Amniotic stem cell (primary cell): ENCODE measurements at regions not wholly inside any gene's neighbourhood (a gene's known extent, or its start where the extent isn't known, plus 50 kb on each side); places are given as distances from the start of the nearest gene placed in this dataset.
"Not testable (repeated sequence)": the region's sequence is repeated elsewhere in the genome, so short reads cannot be mapped to it uniquely, and the experiment has no call there.

Source experiments
- DNase-seq: peaks from one replicate; lab custom pipeline; 2025; lab: John Stamatoyannopoulos, UW

DNA sequence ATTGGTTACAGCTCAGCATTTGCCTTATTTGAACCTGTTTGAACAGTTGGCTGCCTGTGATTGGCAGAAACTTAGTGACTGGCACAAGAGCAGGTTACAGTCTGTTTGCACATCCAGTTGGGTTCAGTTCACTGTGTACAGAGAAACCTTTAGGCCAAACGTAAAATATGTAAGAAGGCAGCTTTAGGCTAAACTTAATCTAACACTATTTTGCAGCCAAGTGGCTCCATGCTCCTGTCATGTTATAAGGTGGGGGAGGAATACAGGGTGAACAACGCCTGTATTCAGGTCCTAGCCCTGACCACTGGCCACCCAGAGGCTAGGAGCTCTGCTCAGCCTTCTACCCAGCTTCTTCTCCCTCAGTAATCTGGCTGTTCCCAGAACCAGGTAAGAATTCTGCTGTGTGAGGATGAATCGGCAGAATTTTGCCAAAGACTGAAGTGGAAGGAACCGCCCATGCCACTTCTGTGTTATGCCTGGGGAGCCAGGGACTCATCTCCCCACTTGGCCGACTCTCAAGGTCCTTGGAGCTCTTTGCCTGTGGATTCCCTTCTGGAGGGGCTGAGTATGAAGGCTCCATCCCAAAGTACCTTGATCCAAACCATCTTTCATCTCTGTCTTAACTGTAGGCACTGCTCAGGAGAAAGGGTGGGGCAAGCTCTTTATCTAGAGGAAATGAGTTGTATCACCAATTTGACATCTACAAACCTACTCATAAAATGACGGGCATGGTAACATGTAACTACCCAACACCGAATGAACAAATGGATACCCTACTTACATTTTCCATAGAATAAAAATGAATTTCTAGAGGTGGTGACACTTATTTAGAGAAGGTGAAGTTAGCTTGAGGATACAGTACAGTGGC is 164.4 kb upstream of the NAMPT start:
- DNase-seq, result no peak

DNA sequence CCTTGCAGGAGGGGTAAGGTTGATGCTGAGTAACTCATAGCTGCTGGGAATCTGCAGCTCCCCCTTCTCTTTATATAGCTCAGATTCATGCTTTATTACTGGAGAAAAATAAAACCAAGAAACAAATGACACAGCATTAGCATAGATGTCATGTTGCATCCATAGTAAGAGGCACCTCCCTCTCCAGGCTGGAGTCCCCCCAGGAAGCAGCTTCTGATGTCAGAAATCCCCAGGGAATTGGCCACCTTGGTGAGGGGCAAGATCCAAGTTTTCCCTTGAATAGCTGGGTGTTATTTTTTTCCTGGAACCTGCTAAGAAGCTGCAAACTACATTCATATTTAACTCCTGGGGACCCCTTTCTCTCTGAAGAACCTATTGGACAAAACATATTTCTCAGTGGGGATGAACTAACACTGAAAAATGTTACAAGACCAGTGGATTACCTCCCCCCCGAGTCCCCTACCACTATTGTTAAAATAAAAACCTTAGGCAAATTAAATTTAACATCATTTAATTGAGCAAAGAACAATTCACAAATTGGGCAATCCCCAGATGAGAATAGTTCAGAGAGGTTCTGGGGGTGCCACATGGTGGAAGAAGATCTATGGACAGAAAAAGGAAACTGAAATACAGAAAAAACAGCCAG is 163.7 kb upstream of the NAMPT start:
- no peak for DNase-seq

DNA sequence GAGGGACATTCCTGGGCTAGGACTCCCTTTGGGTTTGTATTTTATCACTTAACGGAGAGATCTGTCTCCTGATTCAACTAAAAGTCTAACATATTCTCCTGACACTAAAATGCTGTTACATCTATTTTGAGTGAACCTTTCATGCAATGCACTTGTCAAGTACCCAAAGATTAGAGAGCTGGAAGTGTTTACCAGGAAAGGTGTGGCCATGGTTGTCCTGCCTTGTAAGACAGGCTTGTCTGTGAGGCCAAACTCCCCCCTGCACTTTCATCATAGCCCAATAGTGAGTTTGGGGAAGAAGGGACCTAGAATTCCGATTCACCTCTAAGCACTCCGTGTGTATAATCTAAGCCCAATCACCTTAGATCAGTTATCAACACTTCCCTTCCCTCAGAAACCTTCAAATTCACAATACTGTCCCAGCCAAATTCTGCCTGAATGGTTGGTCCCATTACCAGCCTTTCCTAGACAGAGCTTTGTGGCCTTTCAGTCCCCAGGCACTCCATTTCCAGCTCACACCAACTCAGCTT is 162.6 kb upstream of the NAMPT start:
- DNase-seq, result no peak

GRCh38 chr7:106445366-106445765 is 160.6 kb upstream of the NAMPT start:
- not testable (repeated sequence) for DNase-seq

DNA sequence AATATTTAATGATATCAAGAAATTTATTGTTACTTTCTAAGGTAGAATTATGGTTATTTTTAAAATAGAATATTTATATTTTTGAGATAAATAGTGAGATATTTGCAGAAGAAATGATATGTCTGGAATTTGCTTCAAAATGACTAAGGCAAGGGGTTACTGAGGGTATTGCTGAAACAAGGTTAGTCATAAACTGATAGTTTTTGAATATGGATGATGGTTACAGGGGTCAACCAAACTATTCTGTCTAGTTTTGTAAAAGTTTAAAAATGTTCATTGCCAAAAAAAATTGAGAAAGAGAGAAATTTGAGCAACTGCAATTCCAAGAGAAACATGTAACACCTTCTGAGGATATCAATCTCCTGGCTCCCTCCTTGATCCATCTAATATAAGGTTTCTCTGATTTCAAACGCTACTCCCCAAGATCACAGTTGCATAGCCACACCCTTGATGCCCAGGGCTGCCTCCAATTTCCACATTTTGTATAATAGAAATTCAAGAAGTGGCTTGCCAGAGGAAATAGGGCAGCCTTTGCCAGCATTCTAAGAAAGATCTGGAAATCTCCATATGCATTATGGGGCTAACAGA is 159.4 kb upstream of the NAMPT start:
- DNase-seq, result no peak

DNA sequence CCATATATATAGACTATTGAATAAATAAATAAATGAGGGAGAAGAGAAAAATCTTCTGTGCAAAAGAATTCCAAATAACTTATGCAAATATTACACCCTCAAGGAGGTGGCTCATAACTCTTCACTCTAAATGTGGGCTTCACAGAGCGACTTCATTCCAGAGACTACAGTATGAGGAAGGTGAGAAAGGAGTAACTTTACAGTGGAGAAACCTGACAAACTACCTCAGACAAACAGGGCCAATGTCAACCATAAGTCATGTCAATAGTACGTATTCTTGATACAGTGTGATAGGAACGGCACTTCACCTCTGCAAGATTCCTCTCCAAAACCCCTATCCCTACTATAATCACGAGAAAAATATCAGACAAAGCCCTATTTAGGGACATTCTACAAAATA is 158.4 kb upstream of the NAMPT start:
- DNase-seq, result no peak

GRCh38 chr7:106442476-106442875 is 157.7 kb upstream of the NAMPT start:
- DNase-seq, result no peak

DNA sequence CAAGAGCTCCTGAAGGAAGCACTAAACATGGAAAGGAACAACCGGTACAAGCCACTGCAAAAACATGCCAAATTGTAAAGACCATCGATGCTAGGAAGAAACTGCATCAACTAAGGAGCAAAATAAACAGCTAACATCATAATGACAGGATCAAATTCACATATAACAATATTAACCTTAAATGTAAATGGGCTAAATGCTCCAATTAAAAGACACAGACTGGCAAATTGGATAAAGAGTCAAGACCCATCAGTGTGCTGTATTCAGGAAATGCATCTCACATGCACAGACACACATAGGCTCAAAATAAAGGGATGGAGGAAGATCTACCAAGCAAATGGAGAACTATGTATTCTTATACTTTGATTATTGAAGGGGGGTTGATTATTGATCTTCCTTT is 156.6 kb upstream of the NAMPT start:
- DNase-seq, result not testable (repeated sequence)

DNA sequence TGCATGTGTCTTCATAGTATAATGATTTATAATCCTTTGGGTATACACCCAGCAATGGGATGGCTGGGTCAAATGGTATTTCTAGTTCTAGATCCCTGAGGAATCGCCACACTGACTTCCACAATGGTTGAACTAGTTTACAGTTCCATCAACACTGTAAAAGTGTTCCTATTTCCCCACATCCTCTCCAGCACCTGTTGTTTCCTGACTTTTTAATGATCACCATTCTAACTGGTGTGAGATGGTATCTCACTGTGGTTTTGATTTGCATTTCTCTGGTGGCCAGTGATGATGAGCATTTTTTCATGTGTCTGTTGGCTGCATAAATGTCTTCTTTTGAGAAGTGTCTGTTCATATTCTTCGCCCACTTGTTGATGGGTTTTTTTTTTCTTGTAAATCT is 152.2 kb upstream of the NAMPT start:
- DNase-seq, result not testable (repeated sequence)

DNA sequence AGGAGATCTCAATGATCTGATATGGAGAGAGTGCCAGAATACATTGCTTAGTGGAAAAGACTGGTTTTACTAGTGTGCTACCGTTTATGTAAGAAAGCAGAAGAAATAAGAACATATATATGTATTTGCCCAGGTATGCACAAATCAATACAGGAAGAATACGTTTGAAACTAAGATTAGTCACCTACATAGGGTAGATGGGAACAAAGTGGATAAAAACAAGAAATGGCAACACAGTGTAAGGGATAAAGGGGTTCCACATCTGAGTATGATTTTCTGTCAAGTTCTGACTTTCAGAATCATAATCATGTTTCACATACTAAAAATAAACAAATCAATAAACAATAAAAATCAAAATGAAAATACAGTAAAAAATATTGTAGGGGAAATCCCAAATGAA is 148.6 kb upstream of the NAMPT start:
- no peak for DNase-seq

DNA sequence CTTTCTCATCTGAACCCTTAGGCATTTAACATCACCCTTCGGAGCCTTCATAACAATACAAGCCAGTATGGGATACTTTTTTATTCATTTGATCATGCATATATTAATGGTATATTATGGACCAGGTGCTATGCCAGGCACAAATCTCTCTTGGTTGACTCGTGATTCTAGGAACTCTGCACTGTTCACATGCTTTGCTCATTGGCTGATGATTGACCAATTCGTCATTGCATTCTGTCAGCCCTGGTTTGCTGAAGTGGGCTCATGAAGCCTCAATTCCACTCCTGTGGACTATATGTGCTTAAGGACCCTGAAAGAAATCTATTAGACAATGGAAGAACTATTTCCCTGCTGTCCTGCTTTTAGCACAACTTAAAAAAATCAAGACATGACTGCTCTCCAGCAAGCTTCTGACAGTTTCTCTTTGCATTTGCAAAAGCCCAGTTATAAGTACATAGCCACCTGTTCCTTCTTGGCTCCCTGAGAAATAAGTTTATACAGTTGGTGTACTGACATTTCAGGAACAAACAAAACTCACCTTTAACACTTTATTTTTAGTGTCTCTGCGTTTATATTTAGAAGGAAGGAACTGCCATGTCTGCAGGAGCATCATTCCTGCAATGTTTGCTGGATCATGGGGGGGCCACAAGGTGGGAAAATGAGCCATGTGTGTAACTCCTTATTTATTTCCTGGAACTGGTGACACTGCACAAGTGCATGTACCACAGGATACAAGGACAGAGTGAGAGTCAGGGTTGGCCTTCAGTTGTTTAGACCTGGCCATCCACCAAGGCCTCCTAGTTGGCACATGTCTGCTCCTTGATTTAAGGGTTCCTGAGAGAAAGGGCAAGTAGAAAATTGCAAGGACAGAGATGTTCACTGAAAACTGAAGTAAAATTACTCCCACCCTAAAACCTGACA is 146.0 kb upstream of the NAMPT start:
- no peak for DNase-seq

GRCh38 chr7:106430103-106430502 is 145.3 kb upstream of the NAMPT start:
- DNase-seq, result no peak

DNA sequence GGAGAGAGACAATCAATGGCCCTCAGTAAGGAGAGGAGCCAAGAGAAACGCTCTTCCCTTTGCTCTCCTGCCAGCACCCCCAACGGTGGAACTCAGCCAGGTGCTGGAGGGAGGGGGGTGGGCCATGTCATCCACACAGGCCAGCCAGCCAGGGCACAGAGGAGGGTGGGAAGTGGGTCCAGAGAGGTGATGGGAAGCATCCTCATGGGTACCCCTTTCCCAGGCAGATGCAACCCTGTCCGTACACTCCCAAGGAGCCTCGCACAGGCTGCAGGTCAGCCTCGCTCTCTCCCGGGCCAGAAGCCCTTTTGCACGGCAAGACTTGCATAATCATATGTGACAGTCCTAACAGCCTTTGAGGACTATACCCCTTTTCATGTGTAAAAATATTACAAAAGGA is 142.0 kb upstream of the NAMPT start:
- DNase-seq, result no peak

GRCh38 chr7:106425017-106425719 is 140.4 kb upstream of the NAMPT start:
- DNase-seq, result peak; percentile 71

GRCh38 chr7:106424476-106425016 is 139.8 kb upstream of the NAMPT start:
- no peak for DNase-seq

GRCh38 chr7:106423821-106424475 is 139.2 kb upstream of the NAMPT start:
- DNase-seq, result no peak

- DNase-seq, result no peak
Measured at GRCh38 chr7:106423111-106423510, 138.3 kb upstream of the NAMPT start.

- peak; percentile 90 for DNase-seq
Measured at GRCh38 chr7:106421181-106421762, 136.5 kb upstream of the NAMPT start.

DNA sequence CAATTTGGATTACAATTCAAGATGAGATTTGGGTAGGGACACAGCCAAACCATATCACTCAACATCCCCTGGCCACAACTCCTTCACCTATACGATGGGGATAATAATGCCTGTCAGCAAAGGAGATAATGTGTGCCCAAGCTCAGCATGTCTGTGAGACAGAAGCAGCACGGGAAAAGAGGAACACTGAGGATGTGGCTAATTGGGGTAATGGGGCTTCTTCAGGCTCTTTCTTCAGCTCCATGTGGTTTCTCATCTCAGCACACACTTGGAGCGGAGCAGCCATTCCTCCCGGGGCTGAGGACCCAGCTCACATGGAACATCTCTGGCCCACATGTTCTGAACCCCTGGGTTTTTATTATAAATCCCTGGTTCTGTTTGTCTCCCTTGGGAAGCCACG is 136.0 kb upstream of the NAMPT start:
- DNase-seq, result no peak

DNA sequence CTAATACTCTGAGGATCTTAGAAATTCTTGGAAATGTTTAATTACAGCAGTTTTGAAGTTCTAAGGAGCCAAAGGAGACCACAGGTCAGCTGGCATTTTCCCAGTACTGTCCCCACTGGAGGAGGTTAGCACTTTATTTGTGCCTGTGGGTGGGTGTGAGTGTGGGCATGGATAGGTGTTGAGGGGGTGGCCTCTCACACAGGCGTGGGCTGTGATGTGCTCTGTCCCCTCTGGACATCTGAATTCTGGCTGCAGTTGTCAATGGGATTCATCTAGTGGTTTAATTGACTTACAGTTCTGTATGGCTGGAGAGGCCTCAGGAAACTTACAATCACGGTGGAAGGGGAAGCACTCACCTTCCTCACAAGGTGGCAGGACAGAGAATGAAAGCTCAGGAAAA is 135.4 kb upstream of the NAMPT start:
- no peak for DNase-seq
